Cardiac muscle cell (in vitro differentiated cells and primary cell): ENCODE measurements at regions not wholly inside any gene's neighbourhood (a gene's known extent, or its start where the extent isn't known, plus 50 kb on each side); places are given as distances from the start of the nearest gene placed in this dataset.
"Not testable (repeated sequence)": the region's sequence is repeated elsewhere in the genome, so short reads cannot be mapped to it uniquely, and the experiment has no call there.

Source experiments
- DNase-seq, 2 donors: peaks; one replicate each; pipeline versions ENCODE4 v3.0.0 to v3.0.0-alpha.2; 2010 to 2017; ENCODE audit warnings: low read depth in 1 of 2, low spot score in 1 of 2
- H3K27ac ChIP-seq: fragments of 200-600 bp; sonication (generic); 2 replicates; pipeline ENCODE4 v1.5.1; 2016
- H3K27me3 ChIP-seq: fragments of 200-600 bp; sonication (generic); 2 replicates; pipeline ENCODE4 v1.6.0; 2016; ENCODE audit warnings: control low read depth
- H3K36me3 ChIP-seq: fragments of 200-600 bp; sonication (generic); 2 replicates; pipeline ENCODE4 v1.5.1; 2016; ENCODE audit warnings: control low read depth
- H3K4me1 ChIP-seq: fragments of 200-600 bp; sonication (generic); 2 replicates; pipeline ENCODE4 v1.8.1; 2017; ENCODE audit warnings: low read depth, mild to moderate bottlenecking, mixed run types
- H3K4me3 ChIP-seq: fragments of 200-600 bp; sonication (generic); 2 replicates; pipeline ENCODE4 v1.5.1; 2016; ENCODE audit warnings: mild to moderate bottlenecking
- H3K9me3 ChIP-seq: fragments of 200-600 bp; sonication (generic); 2 replicates; pipeline ENCODE4 v1.5.1; 2017; ENCODE audit warnings: low read depth, mild to moderate bottlenecking, control low read depth
- TF ChIP-seq, protein P1 (sequence below): IDR thresholded peaks from 2 replicates; pipeline ENCODE4 v1.5.1; 2012; ENCODE audit warnings: low read depth, mild to moderate bottlenecking, low read length

DNA sequence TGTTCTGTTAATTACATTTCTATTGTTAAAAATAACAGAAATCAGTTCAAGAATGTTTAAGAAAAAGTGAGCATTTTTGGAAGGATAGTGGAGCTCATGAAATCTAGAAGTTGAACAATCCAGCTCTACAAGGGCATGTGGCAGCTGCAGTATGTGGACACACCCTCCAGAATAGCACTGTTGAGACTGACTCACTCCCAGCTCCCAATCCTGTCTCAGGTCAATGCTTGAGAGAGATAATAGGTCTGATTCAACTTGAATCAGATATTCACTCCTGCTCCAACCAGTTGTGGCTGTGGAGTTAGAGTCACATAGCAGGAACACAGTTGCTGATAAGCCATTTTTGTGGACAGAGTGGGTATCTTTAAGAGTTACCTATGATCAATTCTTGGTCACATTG is 113.0 kb upstream of the NTF3 start:
- TF ChIP-seq, protein P1, sequence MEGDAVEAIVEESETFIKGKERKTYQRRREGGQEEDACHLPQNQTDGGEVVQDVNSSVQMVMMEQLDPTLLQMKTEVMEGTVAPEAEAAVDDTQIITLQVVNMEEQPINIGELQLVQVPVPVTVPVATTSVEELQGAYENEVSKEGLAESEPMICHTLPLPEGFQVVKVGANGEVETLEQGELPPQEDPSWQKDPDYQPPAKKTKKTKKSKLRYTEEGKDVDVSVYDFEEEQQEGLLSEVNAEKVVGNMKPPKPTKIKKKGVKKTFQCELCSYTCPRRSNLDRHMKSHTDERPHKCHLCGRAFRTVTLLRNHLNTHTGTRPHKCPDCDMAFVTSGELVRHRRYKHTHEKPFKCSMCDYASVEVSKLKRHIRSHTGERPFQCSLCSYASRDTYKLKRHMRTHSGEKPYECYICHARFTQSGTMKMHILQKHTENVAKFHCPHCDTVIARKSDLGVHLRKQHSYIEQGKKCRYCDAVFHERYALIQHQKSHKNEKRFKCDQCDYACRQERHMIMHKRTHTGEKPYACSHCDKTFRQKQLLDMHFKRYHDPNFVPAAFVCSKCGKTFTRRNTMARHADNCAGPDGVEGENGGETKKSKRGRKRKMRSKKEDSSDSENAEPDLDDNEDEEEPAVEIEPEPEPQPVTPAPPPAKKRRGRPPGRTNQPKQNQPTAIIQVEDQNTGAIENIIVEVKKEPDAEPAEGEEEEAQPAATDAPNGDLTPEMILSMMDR = no peak
- H3K4me3 ChIP-seq = no peak overlapping the region
- no peaks in the 10 kb centered on the region for H3K27me3 ChIP-seq
- no peaks in the 10 kb centered on the region for H3K36me3 ChIP-seq
- H3K4me1 ChIP-seq = no peaks in the 10 kb centered on the region
- H3K27ac ChIP-seq = no peak overlapping the region
- peak in 1 of 2 donors; percentile 0 for DNase-seq
- H3K9me3 ChIP-seq = no peaks in the 10 kb centered on the region

DNA sequence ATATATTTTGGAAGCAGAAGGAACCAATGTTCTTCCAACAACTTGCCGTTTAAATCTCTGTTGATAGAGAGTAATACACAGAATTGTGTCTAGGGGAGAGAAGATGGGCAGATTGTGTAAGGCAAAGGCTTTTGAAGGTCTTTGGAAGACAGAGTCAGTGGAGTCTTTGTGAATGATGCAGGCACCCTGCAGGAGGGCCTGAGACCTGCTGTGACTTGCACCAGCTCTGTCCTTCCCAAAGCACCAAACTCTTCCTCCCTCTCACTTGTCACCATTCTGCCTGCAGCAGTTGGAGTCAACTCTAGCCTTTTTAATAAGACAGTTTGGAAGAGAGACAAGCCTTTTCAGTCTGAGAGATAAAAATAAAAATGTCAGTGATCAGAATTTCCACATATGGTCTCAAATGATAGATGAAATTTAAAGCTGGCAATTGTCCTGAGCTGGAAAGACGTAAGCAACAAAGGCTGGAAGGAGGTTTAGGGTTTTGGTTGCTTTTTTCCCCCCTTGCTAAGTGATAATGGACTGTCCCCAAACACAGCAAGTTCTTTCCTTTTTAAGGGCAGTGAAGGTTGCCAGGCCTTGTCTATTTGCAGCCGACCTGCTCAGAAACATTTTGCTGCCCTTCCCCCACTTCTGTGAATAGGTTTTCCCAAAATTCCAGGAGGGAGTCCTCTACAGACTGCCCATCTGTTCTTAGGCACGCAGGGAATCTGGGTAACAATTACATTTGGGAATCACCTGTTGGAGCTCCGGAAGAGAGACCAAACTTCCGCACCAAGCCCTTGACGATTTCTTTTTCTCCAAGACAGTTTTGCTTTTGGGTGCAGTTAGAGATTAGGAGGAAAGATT is 103.0 kb upstream of the NTF3 start:
- TF ChIP-seq, protein P1 = no peak
- Histone ChIP-seq H3K27me3 (no peaks in the 10 kb centered on the region), H3K9me3 (no peaks in the 10 kb centered on the region), H3K4me3 (no peak overlapping the region), H3K4me1 (no peaks in the 10 kb centered on the region), H3K27ac (no peak overlapping the region), H3K36me3 (no peaks in the 10 kb centered on the region)
- no peak for DNase-seq

DNA sequence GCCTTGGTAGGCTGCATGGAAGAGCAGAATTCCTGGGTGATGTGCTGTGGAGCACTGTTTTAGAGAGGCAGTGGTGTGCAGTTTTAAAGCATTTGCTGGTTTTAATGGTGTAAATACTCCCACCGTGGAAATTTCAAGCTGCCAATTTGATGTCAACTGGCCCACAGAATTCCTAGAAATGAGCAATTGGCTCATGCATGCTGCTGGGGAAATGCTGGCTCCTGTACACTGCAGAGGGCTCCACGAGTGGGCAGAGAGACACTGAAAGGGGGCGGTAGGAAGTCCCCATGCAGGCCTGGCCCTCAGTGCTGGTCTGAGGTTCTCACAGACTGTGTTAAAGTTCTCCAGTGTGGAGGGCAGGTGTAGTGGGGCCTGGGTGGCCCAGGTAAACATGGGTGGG is 99.4 kb upstream of the NTF3 start:
- H3K27ac ChIP-seq = no peak overlapping the region
- TF ChIP-seq, protein P1 = no peak
- no peaks in the 10 kb centered on the region for H3K27me3 ChIP-seq
- H3K36me3 ChIP-seq = no peaks in the 10 kb centered on the region
- no peak for DNase-seq
- no peak overlapping the region for H3K4me3 ChIP-seq
- H3K9me3 ChIP-seq = no peaks in the 10 kb centered on the region
- no peaks in the 10 kb centered on the region for H3K4me1 ChIP-seq

DNA sequence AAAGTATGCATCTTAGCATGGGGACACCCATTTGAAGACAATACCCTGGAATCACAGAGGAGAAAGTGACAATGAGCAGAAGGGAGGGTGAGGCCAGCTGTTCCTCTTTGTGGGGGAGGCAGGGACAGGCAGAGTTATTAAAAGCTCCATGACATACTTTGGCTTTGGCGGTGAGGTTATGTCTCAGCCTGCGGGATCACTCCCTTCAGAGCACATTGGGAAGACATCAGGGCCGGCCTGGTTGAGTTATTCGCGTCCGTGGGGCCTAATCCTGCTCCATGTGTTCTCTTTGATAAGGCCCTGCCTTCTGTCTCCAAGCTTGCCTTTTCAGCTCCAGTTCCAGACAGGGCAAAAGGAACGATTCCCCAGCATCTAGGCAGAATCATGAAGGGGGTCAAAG is 98.8 kb upstream of the NTF3 start:
- DNase-seq = peak in 1 of 2 donors; percentile 4
- TF ChIP-seq, protein P1 = no peak
- no peaks in the 10 kb centered on the region for H3K4me1 ChIP-seq
- no peaks in the 10 kb centered on the region for H3K36me3 ChIP-seq
- no peaks in the 10 kb centered on the region for H3K27me3 ChIP-seq
- H3K9me3 ChIP-seq = no peaks in the 10 kb centered on the region
- no peak overlapping the region for H3K4me3 ChIP-seq
- no peak overlapping the region for H3K27ac ChIP-seq

DNA sequence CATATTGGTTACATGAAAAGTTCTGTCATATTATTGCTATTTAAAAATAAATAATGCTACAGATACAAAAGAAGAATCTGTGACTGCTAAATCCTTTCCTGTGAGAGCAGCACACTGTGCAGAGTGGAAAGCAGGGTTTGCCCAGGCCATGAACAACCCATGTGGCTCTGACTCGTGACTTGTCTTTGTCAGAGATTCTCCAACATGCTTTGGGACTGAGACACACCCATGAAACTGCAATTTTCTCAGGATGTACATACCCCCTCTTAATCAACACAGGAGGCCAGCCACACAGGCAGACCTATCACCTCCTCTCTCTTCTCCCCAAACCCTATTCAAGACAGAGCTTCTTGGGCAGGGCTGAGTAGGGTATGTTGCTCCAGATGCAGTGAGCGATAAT is 96.8 kb upstream of the NTF3 start:
- Histone ChIP-seq H3K27me3 (no peaks in the 10 kb centered on the region), H3K4me3 (no peak overlapping the region), H3K9me3 (no peaks in the 10 kb centered on the region), H3K4me1 (no peaks in the 10 kb centered on the region), H3K36me3 (no peaks in the 10 kb centered on the region), H3K27ac (no peak overlapping the region)
- DNase-seq = no peak
- TF ChIP-seq, protein P1 = no peak

DNA sequence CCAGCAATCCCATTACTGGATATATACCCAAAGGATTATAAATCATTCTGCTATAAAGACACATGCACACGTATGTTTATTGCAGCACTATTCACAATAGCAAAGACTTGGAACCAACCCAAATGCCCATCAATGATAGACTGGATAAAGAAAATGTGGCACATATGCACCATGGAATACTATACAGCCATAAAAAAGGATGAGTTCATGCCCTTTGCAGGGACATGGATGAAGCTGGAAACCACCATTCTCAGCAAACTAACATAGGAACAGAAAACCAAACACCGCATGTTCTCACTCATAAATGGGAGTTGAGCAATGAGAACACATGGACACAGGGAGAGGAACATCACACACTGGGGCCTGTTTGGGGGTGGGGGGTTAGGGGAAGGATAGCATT is 90.8 kb upstream of the NTF3 start:
- not testable (repeated sequence) for DNase-seq, H3K4me3 ChIP-seq, H3K4me1 ChIP-seq, H3K27me3 ChIP-seq, H3K9me3 ChIP-seq, H3K36me3 ChIP-seq, H3K27ac ChIP-seq
